B cell (primary cell): ENCODE measurements at regions not wholly inside any gene's neighbourhood (a gene's known extent, or its start where the extent isn't known, plus 50 kb on each side); places are given as distances from the start of the nearest gene placed in this dataset.

Experiments used
- ATAC-seq: fragments of 200-7000 bp; cut with Tn5 transposase; one replicate; pipeline ENCODE4 v1.10.0; 2021; ENCODE audit warnings: low read depth, mild to moderate bottlenecking, moderate number of reproducible peaks, moderate library complexity
- CTCF ChIA-PET: fragments of 350-600 bp; sonication (Branson Sonifier 250); formaldehyde crosslinking; loops from one replicate; lab custom pipeline; 2021; ENCODE audit warnings: antibody characterized with exemption, inconsistent platforms; lab: Charles Lee
- POLR2A ChIA-PET: fragments of 350-600 bp; sonication (Branson Sonifier 250); formaldehyde crosslinking; loops from one replicate; lab custom pipeline; 2021; ENCODE audit warnings: antibody characterized with exemption; lab: Charles Lee
- DNase-seq: peaks from one replicate; pipeline ENCODE4 v3.0.0; 2013
- H2AFZ ChIP-seq: 2 replicates; pipeline ENCODE4 v1.6.1; 2012; ENCODE audit warnings: mild to moderate bottlenecking, low read depth, low read length; ENCODE audit not compliant: insufficient read depth, poor library complexity, severe bottlenecking
- H3K27ac ChIP-seq, 2 donors: 1 replicate in 1 of 2; 2 replicates in 1 of 2; pipeline ENCODE4 v1.5.1; 2012 to 2013; ENCODE audit warnings: low read length in 2 of 2, mild to moderate bottlenecking in 2 of 2, moderate library complexity in 1 of 2
- H3K27me3 ChIP-seq, 4 experiments: fragments of 200-600 bp in 1 of 4; sonication (generic) in 1 of 4; replicated peaks in 1 of 4; 1 replicate in 2 of 4; 2 replicates in 2 of 4; pipeline versions ENCODE4 v1.6.1 to v1.7.0; 2013 to 2016; ENCODE audit warnings: low read length in 3 of 4, mild to moderate bottlenecking in 2 of 4, mixed read lengths in 1 of 4, moderate library complexity in 1 of 4; ENCODE audit not compliant: insufficient read depth in 4 of 4, control insufficient read depth in 3 of 4; ENCODE audit errors: control extremely low read depth in 1 of 4
- H3K36me3 ChIP-seq, 2 experiments: replicated peaks in 1 of 2; 1 replicate in 1 of 2; 2 replicates in 1 of 2; pipeline versions ENCODE4 v1.6.1 to v1.7.1; 2013; ENCODE audit warnings: low read length in 1 of 2; ENCODE audit not compliant: insufficient read depth in 2 of 2, control insufficient read depth in 1 of 2; ENCODE audit errors: control extremely low read depth in 1 of 2, extremely low read depth in 1 of 2
- H3K4me1 ChIP-seq, 2 donors: fragments of 200-600 bp in 1 of 2; sonication (generic) in 1 of 2; 1 replicate in 1 of 2; 2 replicates in 1 of 2; pipeline versions ENCODE4 v1.5.1 to v1.6.1; 2013 to 2017; ENCODE audit warnings: low read length in 2 of 2; ENCODE audit not compliant: control insufficient read depth in 2 of 2, insufficient read depth in 2 of 2
- H3K4me2 ChIP-seq: replicated peaks from 2 replicates; pipeline ENCODE3; 2012; ENCODE audit warnings: mild to moderate bottlenecking, low read depth, low read length; ENCODE audit not compliant: poor library complexity, severe bottlenecking
- H3K4me3 ChIP-seq, 5 experiments: fragments of 200-600 bp in 1 of 5; sonication (generic) in 1 of 5; 1 replicate in 3 of 5; 2 replicates in 2 of 5; pipeline versions ENCODE4 v1.5.1 to v1.7.0; 2011 to 2016; ENCODE audit warnings: low read length in 4 of 5, mild to moderate bottlenecking in 4 of 5, low read depth in 2 of 5, control low read depth in 1 of 5, moderate library complexity in 1 of 5; ENCODE audit not compliant: insufficient read depth in 1 of 5; ENCODE audit errors: control extremely low read depth in 1 of 5, extremely low read depth in 1 of 5
- H3K79me2 ChIP-seq: fragments of 200-600 bp; sonication (generic); one replicate; pipeline ENCODE4 v1.6.0; 2016; ENCODE audit warnings: low read length; ENCODE audit not compliant: control insufficient read depth, insufficient read depth
- H3K9ac ChIP-seq: fragments of 200-600 bp; sonication (generic); 2 replicates; pipeline ENCODE4 v1.6.1; 2017; ENCODE audit warnings: mild to moderate bottlenecking, low read length, moderate library complexity
- H3K9me3 ChIP-seq, 3 donors: one replicate each; pipeline versions ENCODE4 v1.6.1 to v1.7.1; 2013; ENCODE audit warnings: low read length in 2 of 3; ENCODE audit not compliant: control insufficient read depth in 2 of 3, insufficient read depth in 1 of 3; ENCODE audit errors: control extremely low read depth in 1 of 3
- H4K20me1 ChIP-seq: 2 replicates; pipeline ENCODE4 v1.6.0; 2012; ENCODE audit warnings: mild to moderate bottlenecking, low read length; ENCODE audit not compliant: insufficient read depth, control insufficient read depth, poor library complexity, severe bottlenecking
- H3K27ac Mint-ChIP-seq: one replicate; pipeline ENCODE4 v1.8.0; 2021; ENCODE audit warnings: mixed read lengths
- H3K27me3 Mint-ChIP-seq: one replicate; pipeline ENCODE4 v1.8.0; 2021; ENCODE audit warnings: mixed read lengths
- H3K4me1 Mint-ChIP-seq: one replicate; pipeline ENCODE4 v1.8.0; 2021; ENCODE audit warnings: mixed read lengths
- H3K4me3 Mint-ChIP-seq: one replicate; pipeline ENCODE4 v1.8.0; 2021; ENCODE audit warnings: mixed read lengths
- H3K9me3 Mint-ChIP-seq: one replicate; pipeline ENCODE4 v1.8.0; 2022; ENCODE audit warnings: mixed read lengths; ENCODE audit not compliant: insufficient read depth
- EZH2 ChIP-seq: IDR thresholded peaks from 2 replicates; pipeline ENCODE4 v1.6.1; 2012; ENCODE audit warnings: borderline replicate concordance, low read depth, mild to moderate bottlenecking, moderate library complexity, low read length; ENCODE audit not compliant: insufficient read depth, poor library complexity, severe bottlenecking
- WGBS: methylation state at CpG from one replicate; pipeline ENCODE4 v1.1.5; 2013; ENCODE audit warnings: missing lambda C conversion rate; ENCODE audit not compliant: insufficient coverage; 5-methylcytosine and 5-hydroxymethylcytosine counted together
- intact Hi-C: fragments of 100-400 bp; cut with micrococcal nuclease; formaldehyde crosslinking; loops from one replicate; pipeline ENCODE4 v1.10.0; 2022
- TF ChIP-seq, protein P1 (sequence below): fragments of 200-600 bp; IDR thresholded peaks from one replicate; pipeline ENCODE4 v1.8.0; 2022; ENCODE audit warnings: antibody characterized with exemption, mild to moderate bottlenecking

DNA sequence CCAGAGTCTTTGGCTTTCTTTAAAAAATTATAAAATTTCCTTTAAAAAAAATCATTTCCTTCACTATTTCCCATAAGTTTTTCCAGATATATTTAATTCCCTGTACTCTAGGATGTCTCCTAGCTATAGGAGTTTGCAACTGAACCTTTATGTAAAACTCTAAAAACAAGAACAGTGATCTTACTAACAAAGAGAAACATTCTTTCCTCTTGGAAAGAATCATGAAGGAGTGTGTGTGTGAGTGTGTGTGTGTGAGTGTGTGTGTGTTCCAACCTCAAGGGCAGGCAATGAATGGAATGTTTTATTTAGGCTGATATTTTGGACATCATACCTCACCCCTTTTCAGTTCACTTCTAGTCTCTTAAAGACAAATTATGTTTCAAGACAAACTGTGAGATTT is 309.2 kb downstream of the CEMIP2 start:
- POLR2A ChIA-PET = no interaction called here
- intact Hi-C loops = no loop called here
- Histone ChIP-seq H3K27ac (no peak overlapping the region), H3K27me3 (peaks cover 0 to 6% (median 0%) of the 10 kb centered on the region in 4 experiments), H2AFZ (no peak overlapping the region), H3K36me3 (no peaks in the 10 kb centered on the region), H3K4me3 (no peak overlapping the region), H3K9me3 (no peaks in the 10 kb centered on the region), H3K4me1 (no peaks in the 10 kb centered on the region), H3K79me2 (no peaks in the 10 kb centered on the region), H4K20me1 (no peaks in the 10 kb centered on the region), H3K9ac (no peak overlapping the region), H3K4me2 (no peak overlapping the region)
- ATAC-seq (no peak), DNase-seq (no peak)
- H3K27me3 Mint-ChIP-seq = peaks cover 15% of the 10 kb centered on the region
- no peak overlapping the region for H3K4me3 Mint-ChIP-seq
- TF ChIP-seq, protein P1, sequence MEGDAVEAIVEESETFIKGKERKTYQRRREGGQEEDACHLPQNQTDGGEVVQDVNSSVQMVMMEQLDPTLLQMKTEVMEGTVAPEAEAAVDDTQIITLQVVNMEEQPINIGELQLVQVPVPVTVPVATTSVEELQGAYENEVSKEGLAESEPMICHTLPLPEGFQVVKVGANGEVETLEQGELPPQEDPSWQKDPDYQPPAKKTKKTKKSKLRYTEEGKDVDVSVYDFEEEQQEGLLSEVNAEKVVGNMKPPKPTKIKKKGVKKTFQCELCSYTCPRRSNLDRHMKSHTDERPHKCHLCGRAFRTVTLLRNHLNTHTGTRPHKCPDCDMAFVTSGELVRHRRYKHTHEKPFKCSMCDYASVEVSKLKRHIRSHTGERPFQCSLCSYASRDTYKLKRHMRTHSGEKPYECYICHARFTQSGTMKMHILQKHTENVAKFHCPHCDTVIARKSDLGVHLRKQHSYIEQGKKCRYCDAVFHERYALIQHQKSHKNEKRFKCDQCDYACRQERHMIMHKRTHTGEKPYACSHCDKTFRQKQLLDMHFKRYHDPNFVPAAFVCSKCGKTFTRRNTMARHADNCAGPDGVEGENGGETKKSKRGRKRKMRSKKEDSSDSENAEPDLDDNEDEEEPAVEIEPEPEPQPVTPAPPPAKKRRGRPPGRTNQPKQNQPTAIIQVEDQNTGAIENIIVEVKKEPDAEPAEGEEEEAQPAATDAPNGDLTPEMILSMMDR = no peak
- TF ChIP-seq EZH2 = no peak
- H3K4me1 Mint-ChIP-seq = no peaks in the 10 kb centered on the region
- no peaks in the 10 kb centered on the region for H3K9me3 Mint-ChIP-seq
- H3K27ac Mint-ChIP-seq = no peak overlapping the region
- CTCF ChIA-PET = no interaction called here

DNA sequence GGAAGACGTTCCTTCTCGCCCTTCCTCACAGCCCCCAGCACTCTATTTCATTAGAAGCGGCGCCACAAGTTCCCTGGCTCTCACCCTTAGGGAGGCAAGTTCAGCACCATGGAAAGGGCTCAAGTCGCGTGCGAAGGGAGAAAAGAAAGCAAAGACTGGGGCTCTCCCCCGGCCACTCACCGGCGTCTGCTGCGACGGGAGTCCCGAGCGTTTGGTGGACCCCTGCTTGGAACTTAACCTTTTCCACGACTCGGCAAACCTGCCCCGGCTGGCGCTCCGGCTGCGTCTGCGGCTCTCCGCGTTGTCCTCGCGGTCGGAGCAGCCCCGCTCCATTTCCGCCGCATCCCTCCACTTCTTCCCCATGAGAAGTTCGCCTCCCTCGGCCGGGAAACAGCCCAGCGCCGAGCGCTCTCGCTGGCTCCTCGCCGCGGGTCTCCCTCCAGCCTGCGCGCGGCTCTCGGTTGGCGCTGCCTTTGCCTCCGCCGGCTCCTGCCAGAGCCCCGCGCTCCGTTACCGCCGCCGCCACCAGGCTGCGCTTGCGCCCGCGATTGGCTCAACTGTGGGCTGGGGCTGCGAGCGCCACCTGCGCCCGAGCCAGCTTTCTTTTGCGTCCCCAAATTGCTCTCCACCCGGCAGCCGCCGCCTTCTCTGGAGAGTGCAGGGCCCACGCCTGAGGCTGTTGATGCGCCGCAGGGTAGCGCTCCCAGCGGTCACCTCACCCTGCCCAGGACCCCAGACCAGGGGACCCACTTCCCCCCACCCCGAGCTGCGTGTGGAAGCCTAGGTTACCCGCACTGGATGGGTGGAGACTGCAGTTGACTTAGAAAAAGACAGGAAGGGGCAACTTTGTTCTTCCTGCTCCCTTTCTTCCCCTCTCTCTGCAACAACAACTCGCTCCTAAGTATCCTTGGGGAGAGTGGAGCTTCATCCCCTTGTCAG is 321.6 kb downstream of the CEMIP2 start:
- Mint-ChIP-seq H3K9me3 (peaks cover 2% of the 10 kb centered on the region), H3K27ac (no peak overlapping the region), H3K27me3 (peaks cover 38% of the 10 kb centered on the region), H3K4me1 (peaks cover 6% of the 10 kb centered on the region), H3K4me3 (no peak overlapping the region)
- Histone ChIP-seq H2AFZ (peak overlapping the region; percentile 28), H3K36me3 (no peaks in the 10 kb centered on the region), H3K27me3 (peaks cover 0 to 48% (median 18%) of the 10 kb centered on the region in 4 experiments), H3K4me1 (peaks cover 6 to 9% of the 10 kb centered on the region in 2 donors), H3K4me2 (peak overlapping the region; percentile 52), H3K79me2 (no peaks in the 10 kb centered on the region), H3K9ac (no peak overlapping the region), H4K20me1 (no peaks in the 10 kb centered on the region), H3K27ac (no peak overlapping the region), H3K4me3 (peak overlapping the region in 2 of 5 experiments; percentile 13 to 17), H3K9me3 (peaks cover 0 to 8% (median 0%) of the 10 kb centered on the region in 3 donors)
- ChIA-PET POLR2A (no interaction called here), CTCF (no interaction called here)
- DNase-seq = peak; percentile 3
- intact Hi-C loops = no loop called here
- TF ChIP-seq EZH2 = no peak
- TF ChIP-seq, protein P1 = no peak
- WGBS = 5% methylated on average over 68 of the region's 73 CpGs
- ATAC-seq = no peak
